GM23248 (cell line): ENCODE measurements at regions not wholly inside any gene's neighbourhood (a gene's known extent, or its start where the extent isn't known, plus 50 kb on each side); places are given as distances from the start of the nearest gene placed in this dataset.

Source experiments
- EZH2 ChIP-seq: fragments of 200-600 bp; sonication (generic); IDR thresholded peaks from 2 replicates; pipeline ENCODE4 v1.6.1; 2018; ENCODE audit warnings: antibody characterized with exemption, mild to moderate bottlenecking; ENCODE audit not compliant: insufficient read depth, poor library complexity, severe bottlenecking
- EZH2phosphoT487 ChIP-seq: fragments of 200-600 bp; sonication (generic); IDR thresholded peaks from 2 replicates; pipeline ENCODE4 v1.6.1; 2018; ENCODE audit warnings: antibody characterized with exemption, moderate library complexity, mild to moderate bottlenecking, low read depth; ENCODE audit not compliant: insufficient read depth

GRCh38 chr14:49209416-49209815 is 376.8 kb downstream of the RPS29 start:
- TF ChIP-seq EZH2phosphoT487: no peak
- TF ChIP-seq EZH2: no peak
